SIG-M5 treated with dmso at 0.1 percent for 504 hours (cell line): ENCODE measurements at regions not wholly inside any gene's neighbourhood (a gene's known extent, or its start where the extent isn't known, plus 50 kb on each side); places are given as distances from the start of the nearest gene placed in this dataset.

Source experiments
- DNase-seq: peaks from one replicate; lab custom pipeline; 2025; ENCODE audit not compliant: unreplicated experiment; lab: John Stamatoyannopoulos, UW

- no peak for DNase-seq
These were observed 467.9 kb downstream of the MBD2 start for GRCh38 chr18:53756610-53756972.

DNA sequence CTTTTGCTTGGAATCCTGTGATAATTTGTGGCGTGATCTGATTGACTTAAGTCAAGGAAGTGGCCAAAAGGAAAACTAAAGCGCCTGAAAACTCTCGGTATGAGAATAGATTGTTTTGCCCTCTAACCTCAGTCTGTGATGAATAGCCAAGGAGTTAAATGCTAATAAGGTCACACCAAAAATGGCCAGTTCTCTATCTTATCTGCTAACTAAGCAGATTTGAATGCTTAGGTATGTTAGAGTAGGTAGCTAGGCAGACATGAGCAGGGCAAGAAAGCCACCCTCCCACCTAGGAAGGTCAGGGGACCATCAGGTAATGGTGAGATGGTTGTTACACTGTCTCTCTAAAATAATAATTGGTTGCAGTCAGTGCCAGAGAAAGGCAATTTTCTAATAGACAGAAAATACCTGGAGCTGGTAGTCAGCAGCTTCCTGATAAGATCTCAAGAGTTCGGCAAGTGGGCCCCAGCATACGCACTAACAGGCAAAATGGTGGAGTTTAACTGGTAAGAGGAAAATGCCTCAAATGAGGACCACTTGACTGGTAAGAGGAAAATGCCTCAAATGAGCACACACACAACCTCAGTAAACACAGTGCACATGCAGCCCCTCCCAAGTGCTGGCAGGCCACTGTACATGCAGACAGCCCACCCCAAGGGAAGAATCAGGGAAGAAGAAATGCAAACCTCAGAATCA, 468.4 kb downstream of the MBD2 start:
- no peak for DNase-seq

GRCh38 chr18:53754154-53754553, 470.3 kb downstream of the MBD2 start:
- DNase-seq = no peak

GRCh38 chr18:53753601-53754000, 470.9 kb downstream of the MBD2 start:
- no peak for DNase-seq

GRCh38 chr18:53752781-53753367, 471.6 kb downstream of the MBD2 start:
- DNase-seq = no peak

GRCh38 chr18:53749766-53750165, 474.7 kb downstream of the MBD2 start:
- no peak for DNase-seq

- no peak for DNase-seq
These were observed 476.8 kb downstream of the MBD2 start for GRCh38 chr18:53747663-53748160.

- DNase-seq = no peak
These were observed 477.3 kb downstream of the MBD2 start for GRCh38 chr18:53747210-53747609.

DNA sequence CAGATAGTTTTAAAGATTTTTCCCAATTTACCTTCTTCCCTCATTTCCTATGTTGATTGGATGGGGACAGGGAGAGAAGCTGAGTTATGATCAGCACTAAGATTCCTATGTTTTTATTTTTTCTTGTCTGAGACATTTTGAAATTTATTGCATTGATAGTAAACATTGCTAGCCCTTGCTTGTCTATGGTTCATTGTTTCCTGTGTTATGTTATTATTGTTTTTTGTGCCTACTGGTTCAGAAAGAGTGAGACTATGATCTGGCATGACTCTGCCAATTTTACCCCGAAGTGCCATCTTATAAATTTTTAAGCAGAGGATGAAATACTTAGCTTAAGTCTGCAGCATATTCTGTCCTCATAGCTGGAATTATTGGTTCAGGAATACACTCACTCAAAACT, 478.5 kb downstream of the MBD2 start:
- DNase-seq = no peak

GRCh38 chr18:53745224-53745967, 479.1 kb downstream of the MBD2 start:
- no peak for DNase-seq

DNA sequence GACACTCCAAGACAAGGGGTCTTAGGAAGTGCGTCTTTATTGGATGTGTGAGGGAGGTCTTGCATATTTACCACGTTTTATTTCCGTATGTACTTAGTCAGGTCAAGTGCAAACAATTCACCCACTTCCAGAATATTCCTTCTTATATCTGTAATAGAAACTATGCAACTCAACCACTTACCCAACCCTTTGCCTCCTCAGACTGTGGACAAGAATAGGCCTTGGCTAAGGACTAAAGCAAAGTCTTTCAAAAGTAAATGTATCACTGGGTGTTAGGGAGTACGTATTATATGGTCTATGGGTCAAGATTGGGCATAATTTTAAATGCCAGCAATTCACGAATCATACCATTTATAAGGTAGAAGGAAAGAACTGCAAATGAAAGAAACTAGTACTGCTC, 484.8 kb downstream of the MBD2 start:
- DNase-seq = no peak

- no peak for DNase-seq
These were observed 488.9 kb downstream of the MBD2 start for GRCh38 chr18:53735526-53735925.

DNA sequence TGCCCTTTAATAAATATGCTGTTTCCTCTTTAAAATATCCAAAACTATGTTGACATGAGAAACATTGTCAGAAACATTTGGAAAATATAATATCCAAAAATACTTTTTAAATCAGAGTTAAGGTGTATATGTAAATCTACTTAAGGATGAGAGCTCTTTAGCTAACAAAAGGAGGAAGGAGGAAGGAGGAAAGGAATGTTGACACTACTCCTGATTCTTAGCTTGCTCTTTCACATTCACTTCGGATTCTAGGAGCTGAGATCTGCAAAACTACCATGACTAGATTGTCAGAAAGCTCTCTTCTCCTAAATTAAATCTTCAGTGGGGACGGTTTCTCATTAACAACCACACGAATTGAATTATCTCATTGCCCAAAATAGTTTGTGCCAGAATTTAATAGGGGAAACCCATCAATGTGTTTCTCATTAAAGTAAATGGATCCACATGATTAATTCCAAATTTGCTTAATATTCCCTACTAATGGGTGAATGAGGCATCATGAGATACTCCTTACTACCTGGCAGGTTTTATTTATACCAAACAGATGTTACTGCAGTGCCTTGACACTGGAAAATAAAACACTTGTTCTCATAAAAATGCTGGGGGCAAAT, 509.1 kb downstream of the MBD2 start:
- no peak for DNase-seq

DNA sequence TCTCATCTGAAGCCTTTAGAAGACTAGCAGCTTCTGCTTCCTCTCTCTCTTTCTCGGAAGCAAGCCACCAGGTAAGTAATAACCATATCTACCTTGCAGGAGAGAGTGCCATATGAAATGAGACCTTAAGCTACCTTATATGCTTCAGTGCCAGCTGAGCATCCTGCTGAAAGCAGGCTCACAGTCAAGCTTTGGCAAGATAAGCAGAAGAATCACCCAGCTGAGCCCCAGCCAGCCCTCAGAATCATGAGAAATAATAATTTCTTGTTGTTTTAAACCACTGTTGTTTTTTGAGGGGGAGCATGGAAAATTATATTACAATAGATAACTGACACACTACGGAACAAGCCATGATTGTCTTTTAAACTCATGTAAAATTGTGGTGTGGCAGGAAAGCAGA, 514.4 kb downstream of the MBD2 start:
- no peak for DNase-seq

GRCh38 chr18:53702480-53702879, 522.0 kb downstream of the MBD2 start:
- no peak for DNase-seq

DNA sequence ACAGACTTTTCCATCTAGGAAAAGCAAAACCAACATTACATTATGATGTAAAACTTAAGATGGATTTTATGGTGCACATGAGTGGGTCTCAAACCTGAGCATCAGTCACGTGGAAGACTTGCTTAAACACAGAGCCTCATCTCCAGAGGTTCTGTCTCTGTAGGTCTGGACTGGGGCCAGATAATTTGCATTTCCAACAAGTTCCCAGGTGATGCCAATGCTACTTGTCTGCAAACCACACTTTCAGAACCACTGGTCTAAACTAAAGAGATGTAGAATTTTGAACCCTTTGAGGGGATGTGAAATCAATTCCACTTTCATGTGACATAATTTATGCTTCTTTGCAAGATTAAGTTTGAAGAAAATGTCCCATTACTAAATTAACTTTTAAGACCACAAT, 522.8 kb downstream of the MBD2 start:
- no peak for DNase-seq

DNA sequence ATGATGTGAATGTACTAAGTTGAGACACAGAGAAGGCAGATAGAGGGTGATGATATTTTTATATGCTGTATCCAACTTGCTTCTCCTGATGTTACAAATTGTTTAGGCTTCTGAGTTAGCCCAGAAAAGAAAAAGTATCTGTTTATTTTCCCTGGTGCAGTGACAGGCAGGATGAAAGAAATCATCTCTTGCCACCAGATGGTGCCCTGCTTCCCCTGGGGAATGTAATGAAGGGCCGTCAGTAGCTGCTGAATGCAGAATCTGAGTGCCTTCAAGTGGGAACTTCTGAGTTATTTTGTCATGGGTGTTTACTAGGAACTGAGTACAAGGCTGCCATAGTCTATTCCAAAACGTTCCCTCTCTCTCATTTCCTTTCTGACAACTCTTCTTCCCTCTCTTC, 525.6 kb downstream of the MBD2 start:
- peak; percentile 1 for DNase-seq

DNA sequence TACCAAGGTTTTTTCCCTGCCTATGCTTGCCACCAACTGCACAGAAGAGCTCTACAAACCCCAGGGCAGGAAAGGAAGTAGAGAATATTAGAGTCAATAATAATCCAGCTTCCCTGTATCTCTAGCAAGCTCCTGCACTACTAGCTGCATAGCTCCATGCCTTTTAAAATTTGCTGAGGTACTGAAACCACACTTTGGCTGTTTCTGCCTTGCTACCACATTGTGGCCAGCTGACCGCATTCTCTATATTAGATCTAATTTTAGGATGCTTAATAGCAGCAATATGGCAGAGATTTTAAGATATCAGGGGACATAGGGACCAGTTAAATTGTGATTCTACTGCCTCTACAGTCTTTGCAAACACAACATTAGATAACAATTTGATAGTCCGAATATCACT, 534.6 kb downstream of the MBD2 start:
- no peak for DNase-seq

DNA sequence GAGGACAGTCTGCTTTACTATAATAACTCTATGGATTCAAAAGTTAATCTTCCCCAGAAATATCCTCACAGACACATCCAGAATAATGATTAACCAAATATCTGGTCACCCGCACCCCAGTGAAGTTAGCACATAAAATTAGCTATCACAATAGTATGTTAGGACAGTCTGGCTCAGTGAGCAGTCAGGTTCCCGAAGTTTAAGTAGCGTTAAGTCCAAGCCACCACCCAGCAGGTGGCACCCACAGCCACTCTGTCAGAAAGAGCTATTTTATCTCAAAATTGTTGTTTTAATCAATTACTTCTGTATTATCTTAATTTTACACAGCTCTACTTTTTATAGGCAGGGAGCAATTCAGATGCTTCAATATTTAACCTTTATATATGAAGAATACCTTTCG, 537.5 kb downstream of the MBD2 start:
- no peak for DNase-seq

DNA sequence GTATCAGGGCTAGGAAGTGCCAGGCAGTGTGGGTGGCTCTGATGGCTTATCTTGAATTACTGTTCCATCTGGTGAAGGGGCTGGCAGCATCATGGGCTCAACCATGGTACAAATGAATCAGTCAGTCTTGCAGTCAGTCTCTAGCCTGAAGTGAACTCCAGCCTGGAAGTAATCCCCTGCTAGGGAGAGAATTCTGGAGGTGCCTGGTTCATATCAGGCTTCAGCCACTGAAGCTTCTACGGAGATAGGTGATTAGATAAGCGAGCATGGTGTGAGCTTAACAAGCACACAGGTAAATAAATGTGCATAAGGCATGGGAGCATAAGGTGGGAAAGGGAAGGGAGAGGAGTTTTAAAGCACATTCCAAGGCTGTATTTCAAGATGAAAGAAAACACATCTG, 541.7 kb downstream of the MBD2 start:
- no peak for DNase-seq

- DNase-seq = no peak
These were observed 547.0 kb downstream of the MBD2 start for GRCh38 chr18:53677480-53677879.

- no peak for DNase-seq
These were observed 558.8 kb downstream of the MBD2 start for GRCh38 chr18:53665701-53666100.
